IMR-90 (cell line): ENCODE measurements at regions not wholly inside any gene's neighbourhood (a gene's known extent, or its start where the extent isn't known, plus 50 kb on each side); places are given as distances from the start of the nearest gene placed in this dataset.

ENCODE experiments used
- ATAC-seq: fragments of 200-7000 bp; cut with Tn5 transposase; 2 replicates; pipeline ENCODE4 v1.9.1; 2020; ENCODE audit warnings: low read depth, mild to moderate bottlenecking, moderate library complexity
- BruUV-seq: library from RNA; stranded (reverse); fragments of 400-500 nt; replicated peaks from 2 replicates; lab custom pipeline; 2021; lab: Mats Ljungman, UMichigan
- CTCF ChIA-PET: fragments of 300-600 bp; formaldehyde crosslinking; extraction: SDS; loops from one replicate; lab custom pipeline; 2021; ENCODE audit warnings: antibody characterized with exemption; lab: Yijun Ruan, JAX
- POLR2A ChIA-PET: fragments of 300-600 bp; sonication (Branson Sonifier 250); formaldehyde crosslinking; loops from one replicate; lab custom pipeline; 2022; ENCODE audit warnings: antibody characterized with exemption; ENCODE audit not compliant: unreplicated experiment; lab: Charles Lee
- DNase-seq: peaks from one replicate; pipeline ENCODE4 v3.0.0; 2013
- H2AFZ ChIP-seq: replicated peaks from 2 replicates; pipeline ENCODE3; 2013; ENCODE audit warnings: low read length, mild to moderate bottlenecking; ENCODE audit not compliant: poor library complexity
- H2AK5ac ChIP-seq: 2 replicates; pipeline ENCODE4 v1.6.1; 2013; ENCODE audit warnings: low read depth, low read length, inconsistent platforms
- H2AK9ac ChIP-seq: replicated peaks from 2 replicates; pipeline ENCODE3; 2013; ENCODE audit warnings: mild to moderate bottlenecking, low read depth, low read length, moderate library complexity; ENCODE audit not compliant: poor library complexity
- H2BK120ac ChIP-seq: 2 replicates; pipeline ENCODE4 v1.6.1; 2013; ENCODE audit warnings: low read depth, low read length, inconsistent platforms
- H2BK15ac ChIP-seq: 3 replicates; pipeline ENCODE4 v1.6.1; 2013; ENCODE audit warnings: low read depth, low read length, inconsistent platforms
- H2BK20ac ChIP-seq: 2 replicates; pipeline ENCODE4 v1.6.1; 2013; ENCODE audit warnings: low read depth, mild to moderate bottlenecking, inconsistent platforms, low read length, moderate library complexity
- H2BK5ac ChIP-seq: 2 replicates; pipeline ENCODE4 v1.6.1; 2013; ENCODE audit warnings: mild to moderate bottlenecking, low read depth, low read length, inconsistent platforms; ENCODE audit not compliant: poor library complexity, severe bottlenecking
- H3K14ac ChIP-seq: replicated peaks from 2 replicates; pipeline ENCODE4 v1.6.1; 2013; ENCODE audit warnings: low read depth, low read length, inconsistent platforms
- H3K18ac ChIP-seq: 2 replicates; pipeline ENCODE4 v1.6.1; 2013; ENCODE audit warnings: low read depth, low read length, control low read depth
- H3K23ac ChIP-seq: 2 replicates; pipeline ENCODE4 v1.6.1; 2013; ENCODE audit warnings: low read depth, low read length, inconsistent platforms
- H3K27ac ChIP-seq: 2 replicates; pipeline ENCODE4 v1.5.1; 2013; ENCODE audit warnings: mild to moderate bottlenecking, control low read depth, low read length; ENCODE audit not compliant: insufficient read depth
- H3K27me3 ChIP-seq: 2 replicates; pipeline ENCODE4 v1.6.1; 2013; ENCODE audit warnings: low read length; ENCODE audit not compliant: control insufficient read depth, insufficient read depth
- H3K36me3 ChIP-seq: 2 replicates; pipeline ENCODE4 v1.6.1; 2013; ENCODE audit warnings: low read length, mixed read lengths; ENCODE audit not compliant: control insufficient read depth, insufficient read depth
- H3K4ac ChIP-seq: 2 replicates; pipeline ENCODE4 v1.6.1; 2013; ENCODE audit warnings: low read depth, low read length, inconsistent platforms
- H3K4me1 ChIP-seq: 2 replicates; pipeline ENCODE4 v1.6.1; 2013; ENCODE audit warnings: low read length, mixed read lengths; ENCODE audit not compliant: control insufficient read depth, insufficient read depth
- H3K4me2 ChIP-seq: 2 replicates; pipeline ENCODE4 v1.6.1; 2013; ENCODE audit warnings: low read depth, mild to moderate bottlenecking, control low read depth, low read length, moderate library complexity
- H3K4me3 ChIP-seq: 2 replicates; pipeline ENCODE4 v1.5.1; 2013; ENCODE audit warnings: low read depth, mild to moderate bottlenecking, control low read depth, low read length, moderate library complexity; ENCODE audit not compliant: insufficient read depth
- H3K56ac ChIP-seq: 2 replicates; pipeline ENCODE4 v1.6.1; 2013; ENCODE audit warnings: low read length, inconsistent platforms; ENCODE audit not compliant: insufficient read depth; ENCODE audit errors: extremely low read depth
- H3K79me1 ChIP-seq, 2 experiments: 2 replicates each; pipeline ENCODE4 v1.6.1; 2013; ENCODE audit warnings: low read length in 2 of 2, inconsistent platforms in 1 of 2, low read depth in 1 of 2
- H3K9ac ChIP-seq: 2 replicates; pipeline ENCODE4 v1.6.1; 2013; ENCODE audit warnings: low read depth, low read length, control low read depth
- H3K9me1 ChIP-seq: 2 replicates; pipeline ENCODE4 v1.6.1; 2013; ENCODE audit warnings: low read length, inconsistent platforms; ENCODE audit not compliant: insufficient read depth
- H3K9me3 ChIP-seq: 2 replicates; pipeline ENCODE4 v1.6.1; 2013; ENCODE audit warnings: low read length; ENCODE audit not compliant: control insufficient read depth, insufficient read depth
- H4K20me1 ChIP-seq: 2 replicates; pipeline ENCODE4 v1.6.1; 2013; ENCODE audit warnings: low read length, inconsistent platforms; ENCODE audit not compliant: insufficient read depth
- H4K5ac ChIP-seq: 2 replicates; pipeline ENCODE4 v1.6.1; 2013; ENCODE audit warnings: mild to moderate bottlenecking, low read depth, low read length, control low read depth
- H4K8ac ChIP-seq, 2 experiments: 2 replicates each; pipeline ENCODE4 v1.6.1; 2013; ENCODE audit warnings: low read depth in 2 of 2, low read length in 2 of 2, control low read depth in 1 of 2, inconsistent platforms in 1 of 2
- H4K91ac ChIP-seq: 2 replicates; pipeline ENCODE4 v1.6.1; 2013; ENCODE audit warnings: low read depth, low read length, inconsistent platforms; ENCODE audit not compliant: insufficient read depth
- CEBPB ChIP-seq: IDR thresholded peaks from 2 replicates; pipeline ENCODE4 v1.6.1; 2012; ENCODE audit warnings: low read depth, low read length, improper control_type of control experiment
- MAFK ChIP-seq: IDR thresholded peaks from 2 replicates; pipeline ENCODE4 v1.6.1; 2012; ENCODE audit warnings: low read depth, low read length, improper control_type of control experiment
- WGBS, 2 experiments: methylation state at CpG; one replicate each; pipeline versions ENCODE4 v1.1.5 to v1.1.7; 2013; ENCODE audit warnings: missing lambda C conversion rate in 2 of 2; ENCODE audit not compliant: insufficient read length in 1 of 2; ENCODE audit errors: extremely low coverage in 2 of 2; 5-methylcytosine and 5-hydroxymethylcytosine counted together
- dilution Hi-C: fragments of 300-500 bp; cut with HindIII; formaldehyde crosslinking; loops from one replicate; pipeline ENCODE4 v1.14.3; 2018; ENCODE audit warnings: low sequenced_read_pairs; ENCODE audit not compliant: unreplicated experiment
- in situ Hi-C: fragments of 300-500 bp; cut with MboI; formaldehyde crosslinking; loops from 3 replicates; pipeline ENCODE4 v1.14.3; 2019; ENCODE audit warnings: low sequenced_read_pairs, inconsistent platforms, mixed read lengths
- intact Hi-C: fragments of 100-400 bp; cut with micrococcal nuclease; formaldehyde crosslinking; loops from 2 replicates; pipeline ENCODE4 v1.10.0; 2022

DNA sequence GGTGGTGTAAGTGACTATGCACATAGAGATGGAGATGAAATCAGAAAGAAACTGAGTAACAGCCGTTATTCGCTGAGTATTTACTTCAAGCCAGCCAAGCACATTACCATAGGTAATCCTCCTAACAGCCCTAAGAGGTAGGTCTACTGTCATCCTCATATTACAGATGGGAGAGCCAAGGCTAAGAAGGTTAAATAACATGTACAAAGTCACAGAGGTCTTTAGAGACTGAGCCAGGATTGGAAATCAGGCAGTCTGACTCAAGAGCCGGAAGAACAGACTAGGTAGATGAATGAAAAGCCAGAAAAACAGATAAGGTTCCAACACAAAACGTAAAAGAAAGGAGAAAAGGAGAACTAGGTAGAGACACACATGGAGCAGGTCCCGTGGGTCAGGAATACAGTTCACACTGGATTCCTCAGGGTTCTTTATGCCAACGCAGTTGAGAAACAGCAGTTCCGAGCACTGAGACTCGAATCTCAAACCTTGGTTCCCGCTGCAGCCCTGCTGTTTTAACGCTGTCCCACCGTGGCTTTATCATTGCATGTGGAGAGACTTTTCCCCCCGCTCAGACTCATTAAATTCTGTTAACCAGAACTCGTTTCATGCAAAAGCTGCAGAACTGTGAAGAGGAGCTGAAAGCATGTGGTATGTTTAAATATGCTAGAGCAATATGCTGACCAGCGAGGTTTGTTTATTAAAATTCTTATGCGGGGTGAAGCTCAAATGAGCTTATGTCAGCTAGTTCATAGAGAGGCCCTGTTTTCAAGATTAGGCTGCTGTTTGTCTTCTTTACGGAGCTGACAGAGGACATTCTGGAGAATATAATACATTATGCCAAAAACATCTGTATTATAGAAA, 537.9 kb downstream of the CD83 start:
- Histone ChIP-seq H3K36me3 (no peaks in the 10 kb centered on the region), H2BK5ac (no peak overlapping the region), H3K4me1 (peaks cover 3% of the 10 kb centered on the region; the same call in 1 of the 2 replicates), H2BK120ac (no peak overlapping the region), H3K9ac (no peak overlapping the region), H3K18ac (no peak overlapping the region; the same call in 1 of the 2 replicates), H3K9me3 (no peaks in the 10 kb centered on the region), H3K79me1 (no peaks in the 10 kb centered on the region), H2AK9ac (no peak overlapping the region), H3K14ac (no peak overlapping the region), H2AFZ (no peak overlapping the region), H3K56ac (no peak overlapping the region), H3K27me3 (peaks cover 2% of the 10 kb centered on the region), H4K5ac (no peak overlapping the region), H4K91ac (no peak overlapping the region), H3K4me3 (no peak overlapping the region), H4K20me1 (no peaks in the 10 kb centered on the region), H2BK15ac (no peak overlapping the region), H3K27ac (no peak overlapping the region), H3K4me2 (no peak overlapping the region; the same call in 1 of the 2 replicates), H2AK5ac (no peak overlapping the region; the same call in 1 of the 2 replicates), H3K4ac (no peak overlapping the region), H4K8ac (no peak overlapping the region), H2BK20ac (no peak overlapping the region), H3K9me1 (no peaks in the 10 kb centered on the region), H3K23ac (no peak overlapping the region)
- DNase-seq (no peak), ATAC-seq (peak; percentile 74)
- peak; percentile 71 for TF ChIP-seq MAFK
- no peak for TF ChIP-seq CEBPB
- 66% methylated on average over 8 of the region's 16 CpGs; no CpG with 5 or more reads in 1 of the 2 experiments for WGBS, 2 experiments
- in situ Hi-C loops: no loop called here
- no TSS peak for BruUV-seq
- ChIA-PET CTCF (interaction anchor here (1.0 kb wide), 1 partner anchor 46 kb away, joined by 3 read pairs; no protein-coding TSS in a partner anchor), POLR2A (no interaction called here)
- intact Hi-C loops: no loop called here
- dilution Hi-C loops: no loop called here
